ENCODE measurements at regions not wholly inside any gene's neighbourhood (a gene's known extent, or its start where the extent isn't known, plus 50 kb on each side); places are given as distances from the start of the nearest gene placed in this dataset.

GRCh38 chr12:38585086-38585485, 268.5 kb downstream of the ALG10B start:
- ChIA-PET CTCF (interaction anchor here (0.7 kb wide), 1 partner anchor 336 kb away, joined by 4 read pairs; no protein-coding TSS in a partner anchor), POLR2A (ENCODE audit: unreplicated experiment) (interaction anchor here (0.7 kb wide), 1 partner anchor 142 kb away, joined by 4 read pairs; no protein-coding TSS in a partner anchor)
- H3K79me2 ChIP-seq (ENCODE audit: low read length), result no peaks in the 10 kb centered on the region
- H3K27ac ChIP-seq (ENCODE audit: low read length), result 0 out of 2 replicates have a peak overlapping the region, but pooled peaks have one; percentile 4
- DNase-seq (peak; percentile 73), ATAC-seq (peak; percentile 88)
- BruUV-seq (replicated peaks), result no TSS peak
- no peak overlapping the region for H3K4me3 ChIP-seq (ENCODE audit: low read length)
- intact Hi-C loops (cut with micrococcal nuclease), result loop anchor here (10.0 kb wide), 1 partner anchor 60 kb away; no protein-coding TSS in a partner anchor
- no peak overlapping the region for H3K9ac ChIP-seq (ENCODE audit: low read length)
- TF ChIP-seq EZH2phosphoT487 (IDR thresholded peaks at IDR 0.05; ENCODE audit: borderline replicate concordance, low read length) (no peak), EZH2 (IDR thresholded peaks at IDR 0.05; ENCODE audit: low read length, unreplicated experiment) (no peak), CTCF (conservative IDR thresholded peaks at IDR 0.05; ENCODE audit: low read depth, low read length) (no peak)
- H4K20me1 ChIP-seq (ENCODE audit: low read length), result no peaks in the 10 kb centered on the region
- H3F3A ChIP-seq (ENCODE audit: low read length, unreplicated experiment), result no peaks in the 10 kb centered on the region
- peak overlapping the region; percentile 29 for H3K4me2 ChIP-seq (ENCODE audit: low read length)
- no peaks in the 10 kb centered on the region for H3K36me3 ChIP-seq (ENCODE audit: low read depth, low read length)
- H3K27me3 ChIP-seq (ENCODE audit: low read length), result no peaks in the 10 kb centered on the region
- H3K9me2 ChIP-seq (replicated peaks; ENCODE audit: low read length), result no peaks in the 10 kb centered on the region
- H3K9me3 ChIP-seq (ENCODE audit: low read length), result no peaks in the 10 kb centered on the region
- H3K4me1 ChIP-seq (ENCODE audit: insufficient read depth, low read length), result peaks cover 30% of the 10 kb centered on the region
- H2AFZ ChIP-seq (ENCODE audit: low read length), result no peak overlapping the region

- intact Hi-C loops (cut with micrococcal nuclease), result loop anchor here (10.0 kb wide), 1 partner anchor 58 kb away; no protein-coding TSS in a partner anchor
- Histone ChIP-seq H4K20me1 (ENCODE audit: low read length) (no peaks in the 10 kb centered on the region), H3K4me3 (ENCODE audit: low read length) (no peak overlapping the region), H3K27me3 (ENCODE audit: low read length) (no peaks in the 10 kb centered on the region), H3K9me2 (replicated peaks; ENCODE audit: low read length) (no peaks in the 10 kb centered on the region), H3K4me1 (ENCODE audit: insufficient read depth, low read length) (peaks cover 30% of the 10 kb centered on the region), H3K79me2 (ENCODE audit: low read length) (no peaks in the 10 kb centered on the region), H3K9ac (ENCODE audit: low read length) (no peak overlapping the region), H3K9me3 (ENCODE audit: low read length) (no peaks in the 10 kb centered on the region), H3F3A (ENCODE audit: low read length, unreplicated experiment) (no peaks in the 10 kb centered on the region), H3K36me3 (ENCODE audit: low read depth, low read length) (no peaks in the 10 kb centered on the region), H3K4me2 (ENCODE audit: low read length) (no peak overlapping the region), H2AFZ (ENCODE audit: low read length) (no peak overlapping the region), H3K27ac (ENCODE audit: low read length) (no peak overlapping the region)
- POLR2A ChIA-PET (ENCODE audit: unreplicated experiment), result no interaction called here
- ATAC-seq, result peak; percentile 70
- peak; percentile 55 for DNase-seq
- no TSS peak for BruUV-seq (replicated peaks)
- TF ChIP-seq EZH2 (IDR thresholded peaks at IDR 0.05; ENCODE audit: low read length, unreplicated experiment), result no peak
- TF ChIP-seq EZH2phosphoT487 (IDR thresholded peaks at IDR 0.05; ENCODE audit: borderline replicate concordance, low read length), result no peak
- no peak for TF ChIP-seq CTCF (conservative IDR thresholded peaks at IDR 0.05; ENCODE audit: low read depth, low read length)
- CTCF ChIA-PET, result no interaction called here
Measured at GRCh38 chr12:38586789-38587188, 270.2 kb downstream of the ALG10B start.

- Histone ChIP-seq H3K9ac (ENCODE audit: low read length) (no peak overlapping the region), H3K36me3 (ENCODE audit: low read depth, low read length) (no peaks in the 10 kb centered on the region), H3K4me1 (ENCODE audit: insufficient read depth, low read length) (peaks cover 30% of the 10 kb centered on the region), H3K79me2 (ENCODE audit: low read length) (no peaks in the 10 kb centered on the region), H3K4me3 (ENCODE audit: low read length) (no peak overlapping the region), H3K9me3 (ENCODE audit: low read length) (no peaks in the 10 kb centered on the region), H4K20me1 (ENCODE audit: low read length) (no peaks in the 10 kb centered on the region), H2AFZ (ENCODE audit: low read length) (no peak overlapping the region), H3K27ac (ENCODE audit: low read length) (no peak overlapping the region), H3K4me2 (ENCODE audit: low read length) (no peak overlapping the region), H3K27me3 (ENCODE audit: low read length) (no peaks in the 10 kb centered on the region), H3K9me2 (replicated peaks; ENCODE audit: low read length) (no peaks in the 10 kb centered on the region), H3F3A (ENCODE audit: low read length, unreplicated experiment) (no peaks in the 10 kb centered on the region)
- DNase-seq (no peak), ATAC-seq (no peak)
- TF ChIP-seq EZH2 (IDR thresholded peaks at IDR 0.05; ENCODE audit: low read length, unreplicated experiment) (no peak), EZH2phosphoT487 (IDR thresholded peaks at IDR 0.05; ENCODE audit: borderline replicate concordance, low read length) (no peak), CTCF (conservative IDR thresholded peaks at IDR 0.05; ENCODE audit: low read depth, low read length) (no peak)
- no TSS peak for BruUV-seq (replicated peaks)
- intact Hi-C loops (cut with micrococcal nuclease), result loop anchor here (10.0 kb wide), 1 partner anchor 57 kb away; no protein-coding TSS in a partner anchor
- ChIA-PET POLR2A (ENCODE audit: unreplicated experiment) (no interaction called here), CTCF (no interaction called here)
Measured at GRCh38 chr12:38587594-38587993, 271.0 kb downstream of the ALG10B start.
